Middle frontal gyrus (tissue), 1 donor: ENCODE measurements at regions not wholly inside any gene's neighbourhood (a gene's known extent, or its start where the extent isn't known, plus 50 kb on each side); places are given as distances from the start of the nearest gene placed in this dataset.

ENCODE experiments used
- DNase-seq: peaks from one replicate; pipeline ENCODE4 v3.0.0-alpha.2; 2015; ENCODE audit warnings: low spot score; ENCODE audit errors: extremely low spot score

DNA sequence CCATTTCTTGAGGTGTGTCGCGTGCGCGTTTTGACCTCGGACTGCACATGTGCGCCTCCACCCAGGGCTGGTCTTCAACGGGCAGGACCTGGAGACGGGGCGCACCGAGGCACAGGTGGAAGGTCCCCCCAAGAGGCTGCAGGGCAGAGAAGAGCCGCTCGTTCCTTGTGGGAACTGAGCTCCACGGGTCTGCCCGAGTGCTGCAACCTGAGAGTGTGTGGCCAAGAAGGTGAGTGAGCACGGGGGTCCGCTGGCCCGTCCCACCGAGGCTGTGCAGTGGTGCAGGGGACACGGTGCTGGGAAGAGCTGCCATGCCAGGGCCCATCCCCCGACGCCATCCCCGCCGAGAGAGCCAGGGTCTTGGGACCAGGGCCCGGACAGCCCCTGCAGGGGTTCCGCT lies 268.3 kb downstream of the GALR1 start:
- DNase-seq = no peak

DNA sequence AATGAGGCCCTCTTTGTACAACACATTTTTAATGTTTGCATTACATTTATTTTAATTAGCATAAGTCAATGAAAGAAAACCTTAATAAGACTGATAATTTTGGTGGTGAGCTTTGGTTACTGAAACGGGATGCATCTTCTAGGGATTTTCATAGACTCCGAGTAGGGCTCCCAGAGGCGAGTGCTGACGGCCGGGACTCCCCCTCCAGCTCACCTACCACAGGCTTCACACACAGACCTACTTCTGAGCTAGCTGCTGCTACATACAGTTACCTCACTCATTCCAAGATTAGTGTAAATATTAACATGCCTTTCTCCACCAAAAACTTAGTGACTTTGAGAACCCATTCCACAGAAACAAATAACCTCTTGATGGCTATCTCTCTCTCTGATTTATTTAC lies 271.1 kb downstream of the GALR1 start:
- DNase-seq = no peak

DNA sequence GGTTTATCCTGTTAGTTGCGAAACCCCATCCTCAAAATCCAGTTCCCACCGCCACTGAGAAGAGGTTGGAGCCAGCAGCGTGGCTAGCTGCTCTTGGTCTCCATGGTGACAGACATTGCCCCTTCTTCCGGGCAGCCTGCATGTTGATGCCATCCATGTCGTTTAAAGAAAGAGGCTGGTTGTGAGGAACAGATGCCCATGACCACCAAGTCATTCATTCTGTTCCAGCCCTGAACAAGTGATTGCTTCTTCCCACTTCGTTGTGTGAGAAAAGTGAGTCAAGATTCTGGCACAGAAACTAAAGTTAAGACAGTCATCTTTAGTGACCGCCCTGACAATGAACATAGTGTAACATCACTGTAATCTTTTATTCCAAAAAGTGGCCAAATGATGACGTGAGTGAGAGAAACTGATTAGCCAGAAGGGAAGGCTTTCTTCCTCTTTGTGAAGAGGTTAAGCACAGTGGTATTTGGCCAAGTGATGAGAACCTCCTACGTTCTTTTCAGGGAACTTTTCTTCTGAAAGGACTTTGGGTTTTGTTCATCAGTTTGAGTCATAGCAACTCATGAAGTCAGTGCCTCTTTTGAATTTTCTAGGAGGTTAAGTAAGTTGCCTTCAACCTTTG lies 272.5 kb downstream of the GALR1 start:
- no peak for DNase-seq

DNA sequence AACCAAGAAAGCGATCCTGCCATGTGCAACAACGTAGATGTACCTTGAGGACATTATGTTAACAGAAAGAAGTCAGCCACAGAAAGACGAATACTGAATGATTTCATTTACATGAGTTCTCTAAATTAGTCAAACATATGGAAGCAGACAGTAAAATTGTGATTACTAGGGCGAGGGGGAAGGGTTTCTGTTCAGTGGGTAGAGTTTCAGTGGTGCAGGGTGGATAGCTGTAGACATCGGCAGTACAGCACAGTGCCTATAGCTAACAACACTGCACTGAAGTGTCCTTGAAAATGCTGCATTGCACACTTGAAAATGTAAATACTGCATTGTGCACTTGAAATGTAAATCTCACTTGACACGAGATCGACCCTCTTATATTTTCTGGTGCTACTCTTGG lies 275.3 kb downstream of the GALR1 start:
- no peak for DNase-seq

DNA sequence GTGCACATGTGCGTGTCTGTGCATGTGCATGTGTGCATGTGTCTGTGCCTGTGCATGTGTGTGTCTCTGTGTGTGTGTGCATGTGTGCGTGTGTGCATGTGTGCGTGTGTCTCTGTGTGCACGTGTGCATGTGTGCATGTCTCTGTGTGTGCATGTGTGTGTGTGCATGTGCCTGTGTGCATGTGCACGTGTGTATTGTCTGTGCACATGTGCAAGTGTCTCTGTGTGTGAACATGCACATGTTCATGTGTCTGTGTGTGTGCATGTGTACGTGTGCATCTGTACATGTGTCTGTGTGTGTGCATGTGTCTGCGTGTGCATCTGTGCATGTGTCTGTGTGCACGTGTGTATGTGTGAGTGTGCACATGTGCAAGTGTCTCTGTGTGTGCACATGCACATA lies 277.3 kb downstream of the GALR1 start:
- no peak for DNase-seq

DNA sequence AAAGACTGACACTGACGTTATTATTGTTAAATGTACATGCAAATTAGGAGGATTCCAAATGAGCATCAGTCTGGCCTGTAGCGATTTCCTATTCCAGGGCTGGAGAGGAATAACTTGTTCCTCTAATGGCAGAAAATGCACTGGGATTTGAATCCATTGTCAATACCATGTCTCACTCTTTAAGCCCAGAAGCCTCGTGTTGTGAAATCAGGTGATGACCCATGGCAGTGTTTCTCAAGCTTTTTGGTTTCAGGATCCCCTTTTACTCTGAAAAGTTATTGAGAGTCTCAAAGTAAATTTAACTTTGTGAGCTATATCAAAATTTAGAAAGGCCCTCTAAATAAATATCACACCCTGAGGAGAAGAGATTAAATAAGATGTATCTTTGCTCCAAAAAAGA lies 279.2 kb downstream of the GALR1 start:
- no peak for DNase-seq

DNA sequence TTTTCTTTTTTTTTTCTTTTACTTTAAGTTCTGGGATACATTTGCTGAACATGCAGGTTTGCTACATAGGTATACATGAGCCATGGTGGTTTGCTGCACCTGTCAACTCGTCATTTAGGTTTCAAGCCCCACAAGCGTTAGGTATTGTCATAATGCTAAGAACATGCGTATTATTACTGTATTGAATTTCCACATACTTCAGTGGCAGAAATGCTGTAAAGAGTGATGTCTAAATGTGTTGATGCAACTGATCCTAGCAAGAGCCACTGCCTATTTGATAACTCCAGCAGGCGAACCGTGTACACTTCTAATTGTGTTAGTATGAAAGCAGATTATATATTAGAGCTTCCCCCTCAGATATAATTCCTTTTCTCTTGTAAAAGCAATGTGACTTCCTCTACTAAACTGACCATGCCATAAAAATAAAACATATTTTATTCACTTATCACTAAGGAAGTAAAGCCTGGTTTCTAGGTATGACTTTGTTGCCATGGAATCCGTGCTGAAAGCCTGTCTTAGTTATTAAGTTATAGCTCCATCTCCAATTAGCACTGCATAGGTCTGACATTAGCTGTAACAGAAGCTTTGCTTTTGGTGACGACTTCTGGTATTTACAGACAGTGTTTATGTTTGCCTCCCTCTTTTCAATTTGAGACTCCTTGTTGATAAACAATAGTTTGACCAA lies 280.0 kb downstream of the GALR1 start:
- DNase-seq = no peak

DNA sequence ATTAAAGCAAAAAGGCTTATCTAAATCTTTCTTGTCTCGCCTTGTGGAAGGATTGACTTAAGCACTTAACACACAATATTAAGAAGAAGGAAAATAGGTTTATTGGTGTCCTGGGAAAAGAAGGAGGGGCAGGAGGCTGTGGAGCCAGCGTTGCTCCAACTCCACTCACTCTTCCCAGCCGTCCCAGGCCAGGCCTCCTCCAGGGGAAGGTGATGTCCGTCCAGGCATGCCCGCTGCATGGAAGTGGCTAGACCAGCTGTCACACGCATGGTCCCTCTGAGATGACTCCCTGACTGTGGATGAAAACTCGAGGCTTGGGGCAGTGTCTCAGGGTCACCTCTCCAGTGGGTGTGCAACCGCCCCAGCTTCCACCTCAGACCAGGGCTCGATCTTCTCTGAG lies 281.1 kb downstream of the GALR1 start:
- DNase-seq = no peak

DNA sequence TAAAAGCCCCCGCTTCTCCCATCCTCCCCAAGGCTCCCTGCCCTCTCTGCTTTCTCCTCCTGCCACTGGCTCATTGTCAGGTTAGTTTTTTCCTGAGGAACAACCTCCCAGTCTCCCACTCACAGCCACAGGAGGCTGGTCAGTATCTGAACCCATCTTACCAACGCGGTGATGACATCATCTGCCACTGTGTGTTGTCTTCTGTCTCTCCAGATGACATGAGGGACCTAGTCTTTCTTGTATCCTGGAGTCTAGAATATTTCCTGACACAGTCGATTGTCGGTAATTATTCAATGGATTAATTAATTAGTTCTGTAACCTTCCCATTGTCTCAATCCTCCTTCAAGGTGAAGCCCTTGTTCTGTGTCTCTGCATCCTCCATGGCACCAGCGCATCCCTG lies 290.2 kb downstream of the GALR1 start:
- DNase-seq = no peak

DNA sequence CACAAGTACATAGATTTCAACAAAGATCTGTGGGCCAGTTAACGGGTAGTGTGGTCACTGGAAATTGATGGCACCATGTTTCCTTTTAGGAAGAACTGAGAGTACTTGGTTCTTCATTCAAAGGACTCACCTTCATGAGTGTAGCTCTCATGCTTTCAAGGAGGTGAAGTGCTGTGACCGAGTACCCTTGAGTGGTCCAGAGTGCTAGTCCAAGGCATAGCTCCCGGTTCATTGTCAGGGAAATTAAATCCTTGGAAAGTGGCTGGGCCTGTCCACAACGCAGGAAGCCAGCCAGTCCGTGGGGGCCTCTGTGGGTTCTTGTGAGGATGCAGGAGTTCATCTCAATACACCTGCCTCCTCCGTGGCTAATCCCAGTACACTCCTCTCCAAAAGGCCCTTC lies 295.1 kb downstream of the GALR1 start:
- DNase-seq = no peak

DNA sequence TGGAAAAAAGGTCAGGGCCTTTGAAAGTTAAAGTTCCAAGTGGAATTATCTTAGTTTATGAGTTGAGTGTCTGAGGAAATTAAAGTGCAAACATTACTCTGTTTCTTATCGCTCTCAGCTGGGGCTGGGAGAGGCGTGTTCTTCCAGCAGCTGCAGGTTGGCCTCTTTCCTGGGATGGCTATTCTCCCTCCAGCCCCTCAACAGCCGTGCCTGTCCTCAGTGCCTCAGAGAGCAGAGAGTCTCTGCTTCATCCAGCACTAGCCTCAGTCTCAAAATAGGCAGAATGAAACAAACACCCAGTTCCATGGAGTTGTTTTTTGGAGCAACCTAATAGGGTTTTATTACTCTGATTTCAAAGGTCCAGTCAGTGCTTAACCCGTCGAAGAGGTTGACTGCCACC lies 298.1 kb downstream of the GALR1 start:
- no peak for DNase-seq

DNA sequence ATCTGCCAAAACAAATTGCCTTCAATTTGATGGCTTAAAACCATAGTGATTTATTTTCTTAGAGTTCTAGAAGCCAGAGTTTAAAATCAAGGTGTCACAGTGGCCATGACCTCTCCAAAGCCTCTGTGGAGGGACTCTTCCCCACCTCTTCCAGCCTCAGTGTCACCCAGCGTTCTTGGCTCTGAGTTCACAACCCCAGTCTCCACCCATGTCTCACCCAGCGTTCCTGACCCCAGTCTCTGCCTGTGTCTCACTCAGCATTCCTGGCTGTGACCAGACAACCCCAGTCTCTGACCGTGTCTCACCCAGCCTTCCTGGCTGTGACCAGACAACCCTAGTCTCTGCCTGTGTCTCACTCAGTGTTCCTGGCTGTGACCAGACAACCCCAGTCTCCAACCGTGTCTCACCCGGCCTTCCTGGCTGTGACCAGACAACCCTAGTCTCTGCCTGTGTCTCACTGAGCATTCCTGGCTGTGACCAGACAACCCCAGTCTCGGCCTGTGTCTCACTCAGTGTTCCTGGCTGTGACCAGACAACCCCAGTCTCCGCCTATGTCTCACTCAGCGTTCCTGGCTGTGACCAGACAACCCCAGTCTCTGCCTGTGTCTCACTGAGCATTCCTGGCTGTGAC lies 299.3 kb downstream of the GALR1 start:
- DNase-seq = no peak

DNA sequence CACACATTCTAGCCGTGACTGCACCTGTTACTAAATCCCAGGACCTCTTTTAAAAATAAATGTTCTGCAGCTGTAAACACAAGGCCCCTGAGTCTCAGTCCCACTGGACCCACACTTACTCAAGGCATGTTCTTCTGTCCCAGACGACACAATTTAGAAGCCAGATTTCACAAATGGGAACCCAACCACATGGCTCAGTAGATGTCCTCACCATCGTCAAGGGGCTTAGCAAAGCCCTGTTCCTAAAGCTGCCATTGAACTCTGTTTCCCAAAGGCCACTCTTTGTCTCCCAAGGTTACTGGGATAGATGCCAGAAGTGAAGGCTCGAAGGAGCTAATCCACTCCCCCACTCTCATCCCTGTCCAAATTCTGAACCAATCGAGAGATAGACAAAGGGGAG lies 301.0 kb downstream of the GALR1 start:
- no peak for DNase-seq

DNA sequence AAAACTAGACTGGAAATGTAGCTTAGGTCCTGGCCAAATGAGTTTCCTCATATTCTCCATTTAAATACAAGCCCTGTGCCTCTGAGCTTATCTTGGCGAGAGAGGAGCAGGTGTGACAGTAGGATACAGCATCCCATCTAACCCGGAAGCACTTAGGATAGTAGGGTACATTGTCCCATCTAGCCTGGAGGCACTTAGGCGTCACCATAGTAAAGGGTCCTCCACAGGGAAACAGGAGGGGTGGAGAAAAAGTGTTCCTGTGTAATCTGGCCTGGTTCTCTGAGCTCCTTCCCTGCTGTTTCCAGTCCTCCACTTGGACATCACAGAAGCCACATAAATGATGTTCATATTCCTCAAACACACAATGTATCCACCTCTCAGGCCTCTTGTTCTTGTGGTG lies 301.4 kb downstream of the GALR1 start:
- DNase-seq = no peak

DNA sequence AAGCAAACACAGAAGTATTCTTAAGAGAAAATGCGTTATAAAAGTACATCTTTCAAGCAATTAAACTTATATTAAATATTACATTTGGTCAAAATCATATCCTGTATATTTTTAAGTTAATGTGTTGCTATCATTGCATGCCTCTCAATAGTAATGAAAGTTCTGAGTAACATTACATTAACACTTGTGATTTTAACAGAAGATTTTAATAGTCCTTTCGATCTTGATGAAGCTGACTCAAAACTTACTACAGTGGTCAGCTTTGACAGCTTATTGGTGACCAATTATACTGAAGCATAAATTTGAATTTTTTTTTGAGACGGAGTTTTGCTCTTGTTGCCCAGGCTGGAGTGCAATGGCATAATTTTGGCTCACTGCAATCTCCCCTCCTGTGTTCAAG lies 303.3 kb downstream of the GALR1 start:
- no peak for DNase-seq

DNA sequence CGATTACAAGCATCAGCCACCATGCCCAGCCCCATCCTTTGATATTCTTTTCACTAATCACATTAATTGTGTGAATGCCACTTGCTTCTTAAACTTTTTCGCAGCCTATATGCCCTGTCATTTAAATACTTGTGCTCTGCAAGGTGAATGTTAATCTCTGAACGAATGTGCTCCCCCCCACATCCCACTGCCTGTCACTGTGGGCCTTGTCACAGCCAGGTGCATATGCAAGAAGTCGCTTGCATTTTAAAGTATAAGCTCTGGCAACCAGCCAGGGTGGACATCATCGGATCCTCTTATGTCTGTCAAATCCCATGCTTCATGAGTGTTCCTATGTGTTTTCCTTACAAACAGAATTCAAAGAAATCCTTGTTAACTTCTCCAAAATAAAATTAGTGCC lies 304.4 kb downstream of the GALR1 start:
- no peak for DNase-seq

DNA sequence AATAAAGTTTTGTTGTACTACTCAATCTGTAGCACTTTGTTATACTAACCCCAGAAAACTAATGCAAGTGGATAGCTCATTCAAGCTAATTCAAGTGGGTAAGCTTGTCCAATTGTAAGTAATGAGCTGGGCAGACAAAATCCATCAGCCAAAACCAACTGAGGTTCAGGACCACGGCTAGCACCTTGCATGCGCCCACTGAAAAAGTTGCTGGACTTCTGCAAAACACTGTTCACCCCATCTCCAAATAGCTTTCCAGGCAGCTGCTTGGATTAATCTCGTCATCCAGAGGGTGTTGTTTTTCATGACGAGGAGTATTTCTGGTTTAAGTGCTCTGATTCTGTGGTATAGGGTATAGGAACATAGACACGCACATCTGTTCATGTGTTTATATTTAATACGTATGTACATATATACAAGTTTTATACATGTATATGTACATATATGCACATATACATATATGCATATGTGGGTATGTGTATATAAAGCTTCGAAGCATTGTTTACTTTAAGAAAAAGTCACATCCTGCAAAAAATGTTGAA lies 307.5 kb downstream of the GALR1 start:
- no peak for DNase-seq

DNA sequence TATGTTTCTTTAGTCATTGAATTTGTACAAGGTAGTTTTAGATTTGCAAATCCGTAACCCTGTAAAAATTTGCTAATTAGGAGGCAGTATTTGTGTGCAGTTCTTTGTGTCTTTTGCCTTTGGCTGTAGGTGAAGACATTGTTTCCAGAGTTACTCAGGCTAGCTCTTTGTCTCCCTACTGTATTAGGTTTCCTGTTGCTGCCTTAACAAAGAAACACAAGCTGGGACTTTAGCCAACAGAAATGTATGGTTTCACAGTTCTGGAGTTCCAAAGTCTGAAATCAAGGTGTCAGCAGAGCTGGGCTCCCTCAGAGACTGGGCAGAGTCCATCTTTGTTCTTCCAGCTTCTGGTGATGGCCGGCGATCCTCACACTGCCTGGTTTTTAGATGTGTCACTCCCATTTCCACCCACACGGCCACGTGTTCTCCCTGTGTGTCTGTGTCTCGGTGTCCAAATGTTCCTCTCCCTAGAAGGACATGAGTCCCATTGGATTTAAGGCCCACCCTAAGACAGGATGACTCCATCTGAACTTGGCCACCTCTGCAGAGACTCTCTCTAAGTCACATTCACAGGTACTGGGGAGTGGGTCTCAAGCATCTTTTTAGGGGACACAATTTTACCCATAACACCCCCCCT lies 309.7 kb downstream of the GALR1 start:
- no peak for DNase-seq

DNA sequence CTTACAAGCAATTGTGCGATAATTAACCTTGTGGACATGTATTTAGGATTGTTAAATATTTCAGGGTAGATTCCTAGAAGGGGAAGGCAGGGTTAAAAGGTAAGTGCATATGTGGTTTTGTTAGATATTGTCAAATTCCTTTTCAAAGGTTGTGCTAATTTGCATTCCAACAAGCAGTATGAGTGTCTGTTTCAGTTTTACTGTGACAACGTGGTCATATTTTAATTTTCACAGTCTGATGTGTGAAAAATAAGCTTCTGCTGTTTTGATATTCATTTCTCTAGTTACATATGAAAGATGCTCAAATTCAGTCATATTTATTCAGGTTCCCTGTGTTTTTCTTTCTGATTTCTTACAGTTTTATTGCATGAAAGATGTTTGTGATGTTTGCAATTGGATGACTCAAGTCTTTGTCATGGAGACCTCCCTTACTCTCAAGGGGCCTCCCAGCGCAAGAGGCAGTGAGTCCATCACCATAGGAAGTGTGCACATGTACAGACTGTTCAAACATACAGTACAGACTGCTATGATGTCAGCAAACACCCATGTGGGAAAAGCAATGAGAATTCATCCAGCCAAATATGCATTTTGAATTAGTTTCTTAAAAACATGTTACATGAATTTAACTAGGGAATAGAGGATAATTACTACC lies 310.8 kb downstream of the GALR1 start:
- no peak for DNase-seq

DNA sequence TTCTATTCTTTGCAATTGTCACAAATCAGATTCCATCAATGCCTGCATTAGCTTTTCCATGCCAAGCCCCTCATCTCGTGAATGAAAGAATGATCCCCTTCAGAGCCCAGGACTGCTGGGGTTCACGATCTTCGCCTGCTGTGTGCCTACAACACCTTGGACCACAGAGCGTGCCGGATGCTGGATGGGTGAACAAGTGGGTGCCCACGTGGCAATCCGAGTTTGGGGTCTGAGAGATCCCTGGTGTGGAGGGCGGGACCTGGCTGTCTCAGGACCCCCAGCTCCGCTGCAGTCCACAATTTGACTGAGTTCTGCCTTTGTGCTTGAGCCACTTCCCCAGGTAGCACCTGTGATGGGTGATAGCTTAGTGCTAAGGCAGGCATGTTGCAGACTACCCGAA lies 317.0 kb downstream of the GALR1 start:
- DNase-seq = no peak

DNA sequence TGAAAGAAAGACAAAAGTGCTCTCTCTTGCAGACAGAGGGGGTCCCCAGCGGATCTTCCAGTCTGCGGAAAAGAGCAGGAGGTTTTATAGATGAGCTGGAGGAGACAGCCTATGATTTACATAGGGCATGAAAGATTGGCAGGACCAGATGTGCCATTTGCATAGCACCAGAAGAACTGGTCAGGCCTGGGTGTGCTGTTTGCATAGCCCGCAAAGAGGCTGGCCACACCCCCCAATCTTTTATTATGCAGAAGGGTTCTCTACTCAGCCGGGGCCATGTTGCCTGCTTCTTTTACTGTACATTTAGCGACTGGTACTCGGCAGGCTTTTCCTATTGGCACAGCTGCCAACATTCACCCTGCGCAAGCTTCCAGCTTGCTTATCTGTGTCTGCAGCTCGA lies 317.6 kb downstream of the GALR1 start:
- DNase-seq = no peak

DNA sequence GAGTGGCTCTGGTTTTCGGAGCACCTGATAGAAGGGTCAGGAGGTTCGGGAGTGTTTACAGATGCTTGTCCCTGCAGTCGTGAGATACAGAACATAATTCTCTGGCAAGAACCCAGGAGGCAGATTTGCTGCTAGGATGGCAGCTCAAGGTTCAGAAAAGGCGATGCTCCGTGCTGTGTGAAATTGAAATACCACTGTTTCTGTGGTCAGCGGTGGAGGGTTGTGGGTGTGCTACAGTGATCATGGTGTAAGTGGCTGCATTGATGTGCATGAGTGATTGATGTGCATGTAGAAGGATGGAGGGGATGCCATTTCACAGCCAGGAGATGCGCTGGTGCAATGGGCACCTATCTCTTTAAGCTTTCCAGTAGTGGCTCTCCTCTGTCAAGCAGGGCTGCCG lies 322.1 kb downstream of the GALR1 start:
- DNase-seq = no peak
